Activated naive CD8-positive, alpha-beta T cell treated with anti-CD3 and anti-CD28 coated beads, Interleukin-2, amount 10 ng/mL, durations not matched to agents 7 days and 5 days (primary cell): ENCODE measurements at regions not wholly inside any gene's neighbourhood (a gene's known extent, or its start where the extent isn't known, plus 50 kb on each side); places are given as distances from the start of the nearest gene placed in this dataset.

Experiments
- ATAC-seq: fragments of 150-1000 bp; cut with Tn5 transposase; one replicate; pipeline ENCODE4 v1.10.0; 2021; ENCODE audit warnings: low read depth, moderate library complexity
- POLR2A ChIA-PET: fragments of 350-600 bp; sonication (Branson Sonifier 250); formaldehyde crosslinking; loops from one replicate; lab custom pipeline; 2021; ENCODE audit warnings: antibody characterized with exemption; lab: Charles Lee
- DNase-seq: peaks from one replicate; pipeline ENCODE4 v3.0.0; 2021
- H3K27ac Mint-ChIP-seq: one replicate; pipeline ENCODE4 v1.8.0; 2022; ENCODE audit warnings: mild to moderate bottlenecking, mixed read lengths
- H3K27me3 Mint-ChIP-seq: one replicate; pipeline ENCODE4 v1.8.0; 2022; ENCODE audit warnings: mild to moderate bottlenecking, moderate library complexity, mixed read lengths
- H3K36me3 Mint-ChIP-seq: one replicate; pipeline ENCODE4 v1.8.0; 2021; ENCODE audit warnings: mild to moderate bottlenecking, mixed read lengths
- H3K4me1 Mint-ChIP-seq: one replicate; pipeline ENCODE4 v1.8.0; 2021; ENCODE audit warnings: mixed read lengths
- H3K4me3 Mint-ChIP-seq: one replicate; pipeline ENCODE4 v1.8.0; 2022; ENCODE audit warnings: mild to moderate bottlenecking, moderate library complexity, mixed read lengths
- H3K9me3 Mint-ChIP-seq: one replicate; pipeline ENCODE4 v1.8.0; 2021; ENCODE audit warnings: mixed read lengths

- no peak for DNase-seq
- POLR2A ChIA-PET, result no interaction called here
- Mint-ChIP-seq H3K9me3 (no peaks in the 10 kb centered on the region), H3K27me3 (no peaks in the 10 kb centered on the region), H3K4me3 (no peak overlapping the region), H3K4me1 (no peaks in the 10 kb centered on the region), H3K27ac (no peak overlapping the region), H3K36me3 (no peaks in the 10 kb centered on the region)
- ATAC-seq, result no peak
Measured at GRCh38 chr5:92780057-92780456, 801.0 kb downstream of the NR2F1-AS1 start.

GRCh38 chr5:92779536-92779935 lies 801.5 kb downstream of the NR2F1-AS1 start:
- Mint-ChIP-seq H3K27me3 (no peaks in the 10 kb centered on the region), H3K9me3 (no peaks in the 10 kb centered on the region), H3K4me3 (no peak overlapping the region), H3K4me1 (no peaks in the 10 kb centered on the region), H3K27ac (no peak overlapping the region), H3K36me3 (no peaks in the 10 kb centered on the region)
- POLR2A ChIA-PET, result no interaction called here
- DNase-seq (no peak), ATAC-seq (no peak)

GRCh38 chr5:92778261-92778660 lies 802.8 kb downstream of the NR2F1-AS1 start:
- H3K27me3 Mint-ChIP-seq, result no peaks in the 10 kb centered on the region
- H3K9me3 Mint-ChIP-seq, result no peaks in the 10 kb centered on the region
- ATAC-seq (no peak), DNase-seq (no peak)
- H3K4me3 Mint-ChIP-seq, result no peak overlapping the region
- no peaks in the 10 kb centered on the region for H3K4me1 Mint-ChIP-seq
- H3K36me3 Mint-ChIP-seq, result no peaks in the 10 kb centered on the region
- H3K27ac Mint-ChIP-seq, result no peak overlapping the region
- POLR2A ChIA-PET, result no interaction called here

- no peak for DNase-seq
- Mint-ChIP-seq H3K36me3 (no peaks in the 10 kb centered on the region), H3K4me3 (no peak overlapping the region), H3K27ac (no peak overlapping the region), H3K9me3 (no peaks in the 10 kb centered on the region), H3K27me3 (no peaks in the 10 kb centered on the region), H3K4me1 (no peaks in the 10 kb centered on the region)
- POLR2A ChIA-PET, result no interaction called here
- no peak for ATAC-seq
Measured at GRCh38 chr5:92777421-92777820, 803.6 kb downstream of the NR2F1-AS1 start.

GRCh38 chr5:92775711-92776615 lies 805.1 kb downstream of the NR2F1-AS1 start:
- Mint-ChIP-seq H3K4me1 (no peaks in the 10 kb centered on the region), H3K36me3 (no peaks in the 10 kb centered on the region), H3K27me3 (no peaks in the 10 kb centered on the region), H3K4me3 (no peak overlapping the region), H3K9me3 (no peaks in the 10 kb centered on the region), H3K27ac (no peak overlapping the region)
- POLR2A ChIA-PET, result no interaction called here
- ATAC-seq (no peak), DNase-seq (no peak)

- H3K9me3 Mint-ChIP-seq, result no peaks in the 10 kb centered on the region
- POLR2A ChIA-PET, result no interaction called here
- H3K27ac Mint-ChIP-seq, result no peak overlapping the region
- H3K4me3 Mint-ChIP-seq, result no peak overlapping the region
- DNase-seq (no peak), ATAC-seq (no peak)
- no peaks in the 10 kb centered on the region for H3K27me3 Mint-ChIP-seq
- no peaks in the 10 kb centered on the region for H3K4me1 Mint-ChIP-seq
- no peaks in the 10 kb centered on the region for H3K36me3 Mint-ChIP-seq
Measured at GRCh38 chr5:92769978-92770377, 811.0 kb downstream of the NR2F1-AS1 start.

GRCh38 chr5:92761585-92761984 lies 819.4 kb downstream of the NR2F1-AS1 start:
- no peaks in the 10 kb centered on the region for H3K27me3 Mint-ChIP-seq
- no peak for DNase-seq
- H3K27ac Mint-ChIP-seq, result no peak overlapping the region
- POLR2A ChIA-PET, result no interaction called here
- ATAC-seq, result no peak
- no peaks in the 10 kb centered on the region for H3K4me1 Mint-ChIP-seq
- H3K9me3 Mint-ChIP-seq, result no peaks in the 10 kb centered on the region
- no peak overlapping the region for H3K4me3 Mint-ChIP-seq
- no peaks in the 10 kb centered on the region for H3K36me3 Mint-ChIP-seq

GRCh38 chr5:92760550-92760949 lies 820.5 kb downstream of the NR2F1-AS1 start:
- Mint-ChIP-seq H3K27ac (no peak overlapping the region), H3K27me3 (no peaks in the 10 kb centered on the region), H3K36me3 (no peaks in the 10 kb centered on the region), H3K4me3 (no peak overlapping the region), H3K9me3 (no peaks in the 10 kb centered on the region), H3K4me1 (no peaks in the 10 kb centered on the region)
- no peak for ATAC-seq
- no peak for DNase-seq
- POLR2A ChIA-PET, result no interaction called here

- H3K4me3 Mint-ChIP-seq, result no peak overlapping the region
- POLR2A ChIA-PET, result no interaction called here
- no peak for ATAC-seq
- no peak for DNase-seq
- no peaks in the 10 kb centered on the region for H3K9me3 Mint-ChIP-seq
- H3K36me3 Mint-ChIP-seq, result no peaks in the 10 kb centered on the region
- H3K27ac Mint-ChIP-seq, result no peak overlapping the region
- no peaks in the 10 kb centered on the region for H3K4me1 Mint-ChIP-seq
- no peaks in the 10 kb centered on the region for H3K27me3 Mint-ChIP-seq
Measured at GRCh38 chr5:92758552-92758951, 822.5 kb downstream of the NR2F1-AS1 start.

- POLR2A ChIA-PET, result no interaction called here
- peaks cover 2% of the 10 kb centered on the region for H3K9me3 Mint-ChIP-seq
- DNase-seq (no peak), ATAC-seq (no peak)
- no peaks in the 10 kb centered on the region for H3K27me3 Mint-ChIP-seq
- no peak overlapping the region for H3K4me3 Mint-ChIP-seq
- H3K4me1 Mint-ChIP-seq, result no peaks in the 10 kb centered on the region
- no peak overlapping the region for H3K27ac Mint-ChIP-seq
- H3K36me3 Mint-ChIP-seq, result no peaks in the 10 kb centered on the region
Measured at GRCh38 chr5:92749943-92750342, 831.1 kb downstream of the NR2F1-AS1 start.

- no peak overlapping the region for H3K4me3 Mint-ChIP-seq
- no peak for DNase-seq
- no peak overlapping the region for H3K27ac Mint-ChIP-seq
- no peaks in the 10 kb centered on the region for H3K4me1 Mint-ChIP-seq
- H3K27me3 Mint-ChIP-seq, result no peaks in the 10 kb centered on the region
- ATAC-seq, result no peak
- peaks cover under 1% of the 10 kb centered on the region for H3K9me3 Mint-ChIP-seq
- no peaks in the 10 kb centered on the region for H3K36me3 Mint-ChIP-seq
- POLR2A ChIA-PET, result no interaction called here
Measured at GRCh38 chr5:92748072-92748676, 832.8 kb downstream of the NR2F1-AS1 start.

- Mint-ChIP-seq H3K27me3 (no peaks in the 10 kb centered on the region), H3K9me3 (peaks cover under 1% of the 10 kb centered on the region), H3K4me1 (no peaks in the 10 kb centered on the region), H3K27ac (no peak overlapping the region), H3K36me3 (no peaks in the 10 kb centered on the region), H3K4me3 (no peak overlapping the region)
- ATAC-seq (no peak), DNase-seq (no peak)
- POLR2A ChIA-PET, result no interaction called here
Measured at GRCh38 chr5:92741906-92742305, 839.1 kb downstream of the NR2F1-AS1 start.

GRCh38 chr5:92734211-92734940 lies 846.6 kb downstream of the NR2F1-AS1 start:
- ATAC-seq, result no peak
- H3K4me1 Mint-ChIP-seq, result no peaks in the 10 kb centered on the region
- H3K36me3 Mint-ChIP-seq, result no peaks in the 10 kb centered on the region

More at GRCh38 chr5:92734211-92734940, 846.6 kb downstream of the NR2F1-AS1 start:
- H3K9me3 Mint-ChIP-seq, result peaks cover 5% of the 10 kb centered on the region
- no peak for DNase-seq
- H3K4me3 Mint-ChIP-seq, result no peak overlapping the region
- POLR2A ChIA-PET, result no interaction called here
- no peaks in the 10 kb centered on the region for H3K27me3 Mint-ChIP-seq
- H3K27ac Mint-ChIP-seq, result no peak overlapping the region
